Esophagus squamous epithelium (tissue), 5 donors: ENCODE measurements at regions not wholly inside any gene's neighbourhood (a gene's known extent, or its start where the extent isn't known, plus 50 kb on each side); places are given as distances from the start of the nearest gene placed in this dataset.

Experiments used
- DNase-seq: peaks from one replicate; lab custom pipeline; 2025; lab: John Stamatoyannopoulos, UW
- H3K27ac ChIP-seq, 4 donors: fragments of 200-600 bp; sonication (generic); one replicate each; pipeline ENCODE4 v1.5.1; 2016 to 2019; ENCODE audit warnings: mild to moderate bottlenecking in 1 of 4
- H3K27me3 ChIP-seq, 4 donors: fragments of 200-600 bp; sonication (generic); 1 replicate in 3 of 4; 2 replicates in 1 of 4; pipeline versions ENCODE4 v1.5.1 to v1.6.0; 2017 to 2021; ENCODE audit warnings: antibody characterized with exemption in 1 of 4
- H3K36me3 ChIP-seq, 3 donors: fragments of 200-600 bp; sonication (generic); one replicate each; pipeline ENCODE4 v1.5.1; 2016 to 2019
- H3K4me1 ChIP-seq, 3 donors: fragments of 200-600 bp; sonication (generic); one replicate each; pipeline ENCODE4 v1.5.1; 2017 to 2019
- H3K4me3 ChIP-seq, 4 donors: fragments of 200-600 bp; sonication (generic); 1 replicate in 3 of 4; 2 replicates in 1 of 4; pipeline ENCODE4 v1.5.1; 2016 to 2019; ENCODE audit warnings: mild to moderate bottlenecking in 2 of 4, moderate library complexity in 1 of 4
- H3K9me3 ChIP-seq, 3 donors: fragments of 200-600 bp; sonication (generic); one replicate each; pipeline ENCODE4 v1.5.1; 2016 to 2019
- CTCF ChIP-seq, 6 experiments: fragments of 450-650 bp in 4 of 6; fragments of 200-600 bp in 2 of 6; sonication (generic) in 2 of 6; IDR thresholded peaks; one replicate each; pipeline ENCODE4 v1.5.1; 2016 to 2019; ENCODE audit warnings: antibody characterized with exemption in 6 of 6, mild to moderate bottlenecking in 4 of 6, moderate library complexity in 4 of 6
- POLR2A ChIP-seq, 4 donors: fragments of 450-650 bp; IDR thresholded peaks; one replicate each; pipeline ENCODE4 v1.6.1; 2017; ENCODE audit warnings: antibody characterized with exemption in 4 of 4, mild to moderate bottlenecking in 4 of 4, moderate library complexity in 3 of 4
- WGBS, 2 donors: methylation state at CpG; one replicate each; pipeline ENCODE4 v1.1.5; 2018; 5-methylcytosine and 5-hydroxymethylcytosine counted together
- intact Hi-C: fragments of 100-400 bp; cut with DNase I; formaldehyde crosslinking; loops from one replicate; pipeline ENCODE4 v1.15.0; 2022
- donor health status: DM: yes; HTN: yes; CAD: no.

GRCh38 chr6:94349227-94349626 lies 929.9 kb upstream of the EPHA7 start:
- WGBS, 2 donors: 45 to 50% methylated on average over 1 of the region's 1 CpG
- TF ChIP-seq CTCF (IDR thresholded peaks at IDR 0.05) (no peak), POLR2A (IDR thresholded peaks at IDR 0.05) (no peak)
- H3K4me1 ChIP-seq: no peaks in the 10 kb centered on the region
- H3K4me3 ChIP-seq: no peak overlapping the region
- H3K27ac ChIP-seq: no peak overlapping the region
- intact Hi-C loops: no loop called here
- H3K36me3 ChIP-seq: no peaks in the 10 kb centered on the region
- no peaks in the 10 kb centered on the region for H3K9me3 ChIP-seq
- H3K27me3 ChIP-seq: no peaks in the 10 kb centered on the region
- DNase-seq: no peak

GRCh38 chr6:94344866-94345265 lies 925.5 kb upstream of the EPHA7 start:
- intact Hi-C loops: no loop called here
- Histone ChIP-seq H3K4me1 (no peaks in the 10 kb centered on the region), H3K9me3 (no peaks in the 10 kb centered on the region), H3K27me3 (no peaks in the 10 kb centered on the region), H3K36me3 (no peaks in the 10 kb centered on the region), H3K4me3 (no peak overlapping the region), H3K27ac (no peak overlapping the region)
- WGBS, 2 donors: 55 to 59% methylated on average over 1 of the region's 1 CpG
- TF ChIP-seq CTCF (IDR thresholded peaks at IDR 0.05) (no peak), POLR2A (IDR thresholded peaks at IDR 0.05) (no peak)
- no peak for DNase-seq

- DNase-seq: no peak
- Histone ChIP-seq H3K9me3 (no peaks in the 10 kb centered on the region), H3K36me3 (no peaks in the 10 kb centered on the region), H3K4me3 (no peak overlapping the region), H3K4me1 (no peaks in the 10 kb centered on the region), H3K27ac (no peak overlapping the region), H3K27me3 (no peaks in the 10 kb centered on the region)
- intact Hi-C loops: no loop called here
- WGBS, 2 donors: 56 to 80% methylated on average over 2 of the region's 2 CpGs
- TF ChIP-seq CTCF (IDR thresholded peaks at IDR 0.05) (no peak), POLR2A (IDR thresholded peaks at IDR 0.05) (no peak)
These were observed 921.8 kb upstream of the EPHA7 start for GRCh38 chr6:94341173-94341572.

GRCh38 chr6:94323853-94324252 lies 904.5 kb upstream of the EPHA7 start:
- H3K27me3 ChIP-seq: no peaks in the 10 kb centered on the region
- intact Hi-C loops: no loop called here
- no peak for DNase-seq
- H3K36me3 ChIP-seq: no peaks in the 10 kb centered on the region
- H3K27ac ChIP-seq: no peak overlapping the region
- no peaks in the 10 kb centered on the region for H3K9me3 ChIP-seq
- no peak for TF ChIP-seq CTCF (IDR thresholded peaks at IDR 0.05)
- no peak for TF ChIP-seq POLR2A (IDR thresholded peaks at IDR 0.05)
- H3K4me3 ChIP-seq: no peak overlapping the region
- WGBS, 2 donors: 80% methylated on average over 1 of the region's 1 CpG
- no peaks in the 10 kb centered on the region for H3K4me1 ChIP-seq

GRCh38 chr6:94300424-94301144 lies 881.2 kb upstream of the EPHA7 start:
- intact Hi-C loops: no loop called here
- Histone ChIP-seq H3K27ac (no peak overlapping the region), H3K27me3 (no peaks in the 10 kb centered on the region), H3K36me3 (no peaks in the 10 kb centered on the region), H3K4me1 (no peaks in the 10 kb centered on the region), H3K9me3 (peaks cover 0 to 7% (median 4%) of the 10 kb centered on the region in 3 donors), H3K4me3 (no peak overlapping the region)
- 86 to 88% methylated on average over 1 to 4 of the region's 5 CpGs for WGBS, 2 donors
- no peak for DNase-seq
- TF ChIP-seq POLR2A (IDR thresholded peaks at IDR 0.05) (no peak), CTCF (IDR thresholded peaks at IDR 0.05) (no peak)
